ENCODE measurements at regions not wholly inside any gene's neighbourhood (a gene's known extent, or its start where the extent isn't known, plus 50 kb on each side); places are given as distances from the start of the nearest gene placed in this dataset.

- TF ChIP-seq CSRNP1 (CRISPR knock-in tag; IDR thresholded peaks at IDR 0.05) = no peak
- TF ChIP-seq SRSF9 (IDR thresholded peaks at IDR 0.05; ENCODE audit: borderline replicate concordance, insufficient read depth, low read depth, low read length, poor library complexity, severe bottlenecking) = no peak
- no peak for TF ChIP-seq KAT2B (IDR thresholded peaks at IDR 0.05; ENCODE audit: borderline replicate concordance, low read depth, low read length)
- no peak for TF ChIP-seq ZBTB20 (CRISPR knock-in tag; IDR thresholded peaks at IDR 0.05; ENCODE audit: borderline replicate concordance, low read depth)
- no peak for TF ChIP-seq SPEN (CRISPR knock-in tag; IDR thresholded peaks at IDR 0.05; ENCODE audit: low read depth)
- no peak for TF ChIP-seq FOXJ3 (CRISPR knock-in tag; IDR thresholded peaks at IDR 0.05; ENCODE audit: borderline replicate concordance)
- TF ChIP-seq ZHX2 (IDR thresholded peaks at IDR 0.05; ENCODE audit: low read depth) = no peak
- TF ChIP-seq ZHX2 (CRISPR knock-in tag; IDR thresholded peaks at IDR 0.05; ENCODE audit: borderline replicate concordance) = no peak
- TF ChIP-seq ZNF597 (CRISPR knock-in tag; IDR thresholded peaks at IDR 0.05) = no peak
Measured at GRCh38 chr2:188813315-188813714, 160.9 kb upstream of the COL3A1 start (continued).
